ENCODE measurements at regions not wholly inside any gene's neighbourhood (a gene's known extent, or its start where the extent isn't known, plus 50 kb on each side); places are given as distances from the start of the nearest gene placed in this dataset.

- DNase-seq, result no peak
Measured at GRCh38 chr4:176981074-176981473, 188.4 kb upstream of the VEGFC start.

GRCh38 chr4:176981551-176981950 is 188.8 kb upstream of the VEGFC start:
- no peak for DNase-seq

- no peak for DNase-seq
Measured at GRCh38 chr4:176988226-176988625, 195.5 kb upstream of the VEGFC start.

- DNase-seq, result no peak
Measured at GRCh38 chr4:176989186-176989585, 196.5 kb upstream of the VEGFC start.

- no peak for DNase-seq
Measured at GRCh38 chr4:176999935-177000543, 207.3 kb upstream of the VEGFC start.

- DNase-seq, result no peak
Measured at GRCh38 chr4:177001271-177002175, 208.8 kb upstream of the VEGFC start.

GRCh38 chr4:177005674-177006230 is 213.0 kb upstream of the VEGFC start:
- no peak for DNase-seq

GRCh38 chr4:177006331-177006730 is 213.6 kb upstream of the VEGFC start:
- no peak for DNase-seq

GRCh38 chr4:177008071-177008835 is 215.5 kb upstream of the VEGFC start:
- DNase-seq, result no peak

GRCh38 chr4:177008836-177009501 is 216.2 kb upstream of the VEGFC start:
- DNase-seq, result no peak

- no peak for DNase-seq
Measured at GRCh38 chr4:177010418-177010817, 217.7 kb upstream of the VEGFC start.

- DNase-seq, result no peak
Measured at GRCh38 chr4:177012918-177013545, 220.3 kb upstream of the VEGFC start.

GRCh38 chr4:177016541-177017141 is 223.9 kb upstream of the VEGFC start:
- no peak for DNase-seq

- DNase-seq, result no peak
Measured at GRCh38 chr4:177023951-177024350, 231.2 kb upstream of the VEGFC start.

- DNase-seq, result no peak
Measured at GRCh38 chr4:177032341-177032740, 239.6 kb upstream of the VEGFC start.

- DNase-seq, result no peak
Measured at GRCh38 chr4:177033135-177033534, 240.4 kb upstream of the VEGFC start.

- no peak for DNase-seq
Measured at GRCh38 chr4:177033632-177034031, 240.9 kb upstream of the VEGFC start.

GRCh38 chr4:177041356-177041755 is 248.6 kb upstream of the VEGFC start:
- DNase-seq, result no peak

- peak; percentile 49 for DNase-seq
Measured at GRCh38 chr4:177047070-177047850, 254.5 kb upstream of the VEGFC start.

GRCh38 chr4:177047851-177048174 is 255.1 kb upstream of the VEGFC start:
- no peak for DNase-seq

GRCh38 chr4:177051473-177052060 is 258.1 kb upstream of the NEIL3 start:
- DNase-seq, result peak; percentile 7

Measured in CD4-positive, alpha-beta T cell treated with Interleukin-17A for 4 hours (primary cell).